SK-N-SH (cell line): ENCODE measurements at regions not wholly inside any gene's neighbourhood (a gene's known extent, or its start where the extent isn't known, plus 50 kb on each side); places are given as distances from the start of the nearest gene placed in this dataset.

Source experiments
- CTCF ChIA-PET: fragments of 300-600, 350-600 bp; formaldehyde crosslinking; extraction: SDS; loops from one replicate; lab custom pipeline; 2021; lab: Yijun Ruan, JAX
- POLR2A ChIA-PET: fragments of 350-600 bp; sonication (Branson Sonifier 250); formaldehyde crosslinking; extraction: SDS; loops from one replicate; lab custom pipeline; 2020; ENCODE audit warnings: antibody characterized with exemption, inconsistent platforms; lab: Yijun Ruan, JAX
- DNase-seq: peaks from one replicate; pipeline ENCODE4 v3.0.0; 2012
- H2AFZ ChIP-seq: fragments of 200-600 bp; sonication (generic); 2 replicates; pipeline ENCODE4 v1.8.1; 2016; ENCODE audit warnings: antibody characterized with exemption, mild to moderate bottlenecking, low read depth
- H3F3A ChIP-seq: fragments of 200-600 bp; sonication (generic); replicated peaks from 2 replicates; pipeline ENCODE3; 2016; ENCODE audit warnings: antibody characterized with exemption, mild to moderate bottlenecking; ENCODE audit not compliant: insufficient read depth
- H3K27ac ChIP-seq, 2 experiments: fragments of 200-500 bp in 1 of 2; fragments of 200-600 bp in 1 of 2; sonication (Bioruptor generic) in 1 of 2; sonication (generic), shearing (Covaris generic) in 1 of 2; 2 replicates each; pipeline versions ENCODE4 v1.5.1 to v1.6.1; 2014 to 2016; ENCODE audit warnings: low read depth in 2 of 2, inconsistent platforms in 1 of 2, low read length in 1 of 2, mild to moderate bottlenecking in 1 of 2, mixed read lengths in 1 of 2
- H3K27me3 ChIP-seq: fragments of 200-600 bp; sonication (generic), shearing (Covaris generic); 2 replicates; pipeline ENCODE4 v1.6.1; 2016; ENCODE audit warnings: mixed run types; ENCODE audit not compliant: insufficient read depth
- H3K36me3 ChIP-seq, 2 experiments: fragments of 200-500 bp in 1 of 2; fragments of 200-600 bp in 1 of 2; sonication (Bioruptor generic) in 1 of 2; sonication (generic) in 1 of 2; replicated peaks in 1 of 2; 2 replicates each; pipeline versions ENCODE3 to v1.5.1; 2014 to 2016; ENCODE audit warnings: low read length in 1 of 2, mild to moderate bottlenecking in 1 of 2; ENCODE audit not compliant: insufficient read depth in 2 of 2, control insufficient read depth in 1 of 2
- H3K4me1 ChIP-seq, 2 experiments: fragments of 200-500 bp in 1 of 2; fragments of 200-600 bp in 1 of 2; sonication (Bioruptor generic) in 1 of 2; sonication (generic), shearing (Covaris generic) in 1 of 2; 2 replicates each; pipeline versions ENCODE4 v1.5.1 to v1.6.1; 2014 to 2016; ENCODE audit warnings: low read depth in 1 of 2, low read length in 1 of 2, mixed run types in 1 of 2; ENCODE audit not compliant: insufficient read depth in 2 of 2, control insufficient read depth in 1 of 2
- H3K4me2 ChIP-seq: fragments of 200-600 bp; sonication (generic), shearing (Covaris generic); 2 replicates; pipeline ENCODE4 v1.6.1; 2017; ENCODE audit warnings: mixed run types
- H3K4me3 ChIP-seq, 2 experiments: fragments of 200-500 bp in 1 of 2; fragments of 200-600 bp in 1 of 2; sonication (Bioruptor generic) in 1 of 2; sonication (generic), shearing (Covaris generic) in 1 of 2; 2 replicates each; pipeline versions ENCODE4 v1.5.1 to v1.8.1; 2014 to 2016; ENCODE audit warnings: low read depth in 2 of 2, inconsistent platforms in 1 of 2, low read length in 1 of 2, mild to moderate bottlenecking in 1 of 2, mixed read lengths in 1 of 2, moderate library complexity in 1 of 2
- H3K79me2 ChIP-seq: fragments of 200-600 bp; sonication (generic); 2 replicates; pipeline ENCODE4 v1.8.1; 2017; ENCODE audit warnings: mild to moderate bottlenecking; ENCODE audit not compliant: insufficient read depth
- H3K9ac ChIP-seq: fragments of 200-600 bp; sonication (generic); 2 replicates; pipeline ENCODE4 v1.6.1; 2017; ENCODE audit warnings: mixed run types
- H3K9me2 ChIP-seq: fragments of 200-600 bp; sonication (generic); 2 replicates; pipeline ENCODE4 v1.6.1; 2017; ENCODE audit warnings: mixed run types
- H3K9me3 ChIP-seq: fragments of 200-600 bp; sonication (generic); 2 replicates; pipeline ENCODE4 v1.6.1; 2017; ENCODE audit warnings: mixed run types, mild to moderate bottlenecking, moderate library complexity
- H4K20me1 ChIP-seq: fragments of 200-600 bp; sonication (generic); 2 replicates; pipeline ENCODE4 v1.6.1; 2017; ENCODE audit warnings: mild to moderate bottlenecking, mixed run types; ENCODE audit not compliant: insufficient read depth
- ELF1 ChIP-seq: IDR thresholded peaks from 2 replicates; pipeline ENCODE4 v1.4.0; 2012
- EZH2phosphoT487 ChIP-seq: fragments of 200-600 bp; sonication (generic); IDR thresholded peaks from 2 replicates; pipeline ENCODE4 v1.6.1; 2017; ENCODE audit warnings: low read depth, mixed run types, mild to moderate bottlenecking, antibody characterized with exemption, moderate library complexity, borderline replicate concordance
- FOXJ3 ChIP-seq: sonication (generic); formaldehyde crosslinking; IDR thresholded peaks from 2 replicates; pipeline ENCODE4 v1.5.1; 2020; ENCODE audit warnings: mild to moderate bottlenecking, missing genetic modification reagents
- GABPA ChIP-seq: IDR thresholded peaks from 2 replicates; pipeline ENCODE4 v1.4.0; 2012; ENCODE audit warnings: low read depth, mild to moderate bottlenecking
- MEF2A ChIP-seq: IDR thresholded peaks from 2 replicates; pipeline ENCODE4 v1.4.0; 2012; ENCODE audit warnings: low read depth, borderline replicate concordance
- MXI1 ChIP-seq: IDR thresholded peaks from 2 replicates; pipeline ENCODE4 v1.6.1; 2012; ENCODE audit warnings: mild to moderate bottlenecking, low read depth, low read length, improper control_type of control experiment
- PBX3 ChIP-seq: IDR thresholded peaks from 2 replicates; pipeline ENCODE4; 2012
- POLR2AphosphoS5 ChIP-seq: IDR thresholded peaks from 2 replicates; pipeline ENCODE4 v1.6.1; 2012; ENCODE audit warnings: low read depth, low read length
- RXRA ChIP-seq: IDR thresholded peaks from 2 replicates; pipeline ENCODE4 v1.4.0; 2012; ENCODE audit warnings: low read depth, mild to moderate bottlenecking, borderline replicate concordance
- SIN3A ChIP-seq: IDR thresholded peaks from 2 replicates; pipeline ENCODE4 v1.6.1; 2012; ENCODE audit warnings: low read depth, mild to moderate bottlenecking, low read length, moderate library complexity, borderline replicate concordance
- SMC3 ChIP-seq: IDR thresholded peaks from 2 replicates; pipeline ENCODE4 v1.6.1; 2012; ENCODE audit warnings: low read depth, low read length, improper control_type of control experiment
- TEAD4 ChIP-seq: IDR thresholded peaks from 2 replicates; pipeline ENCODE4 v1.4.0; 2012; ENCODE audit warnings: mild to moderate bottlenecking, borderline replicate concordance; ENCODE audit not compliant: insufficient read depth
- USF1 ChIP-seq: IDR thresholded peaks from 2 replicates; pipeline ENCODE4 v1.4.0; 2012; ENCODE audit warnings: low read depth, borderline replicate concordance
- YY1 ChIP-seq: IDR thresholded peaks from 2 replicates; pipeline ENCODE4 v1.4.0; 2012; ENCODE audit warnings: low read depth, mild to moderate bottlenecking
- WGBS: methylation state at CpG from one replicate; pipeline ENCODE4 v1.1.6; 2017; ENCODE audit warnings: low lambda C conversion rate; 5-methylcytosine and 5-hydroxymethylcytosine counted together
- TF ChIP-seq, protein P1 (sequence below): fragments of 150-350 bp; IDR thresholded peaks from 2 replicates; pipeline ENCODE4 v1.6.1; 2016; ENCODE audit warnings: mild to moderate bottlenecking, low read depth, low read length
- TF ChIP-seq, protein P2 (sequence below): fragments of 200-600 bp; sonication (generic); IDR thresholded peaks from 2 replicates; pipeline ENCODE4 v1.6.1; 2017; ENCODE audit warnings: antibody characterized with exemption, mild to moderate bottlenecking, moderate library complexity

DNA sequence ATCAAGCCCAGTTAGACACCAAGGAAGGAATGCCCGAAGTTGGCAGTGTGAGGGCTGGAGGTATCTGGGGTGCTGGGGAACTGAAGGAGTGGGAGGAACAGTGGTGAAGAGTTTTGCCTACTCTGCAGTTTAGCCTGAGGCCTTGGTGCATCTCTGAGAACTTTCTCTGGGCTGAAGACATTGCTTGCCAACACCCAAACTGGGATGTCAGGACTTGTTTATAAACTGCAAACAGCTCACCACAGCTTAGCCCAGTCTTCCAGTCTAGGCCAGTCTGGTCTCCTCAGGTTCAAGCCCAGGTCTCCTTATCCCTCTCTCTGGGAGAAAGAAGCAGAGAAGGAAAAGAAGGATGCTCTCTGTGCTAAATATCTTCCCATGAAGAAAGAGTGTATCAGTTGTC lies 68.0 kb upstream of the BOC start:
- WGBS = 61% methylated on average over 1 of the region's 1 CpG
- H2AFZ ChIP-seq = no peak overlapping the region
- no peak for DNase-seq
- POLR2A ChIA-PET = no interaction called here
- H3K27me3 ChIP-seq = no peaks in the 10 kb centered on the region
- H3K79me2 ChIP-seq = no peaks in the 10 kb centered on the region
- no peaks in the 10 kb centered on the region for H3K9me2 ChIP-seq
- no peaks in the 10 kb centered on the region for H3K36me3 ChIP-seq
- no peak overlapping the region for H3K4me3 ChIP-seq
- no peaks in the 10 kb centered on the region for H4K20me1 ChIP-seq
- peaks cover 0 to 16% of the 10 kb centered on the region in 2 experiments; a peak in 2 of 4 replicates for H3K4me1 ChIP-seq
- no peak for TF ChIP-seq USF1
- TF ChIP-seq MXI1 = no peak
- no peak for TF ChIP-seq POLR2AphosphoS5
- no peak for TF ChIP-seq GABPA
- TF ChIP-seq FOXJ3 = no peak
- no peak for TF ChIP-seq EZH2phosphoT487
- no peak for TF ChIP-seq RXRA
- TF ChIP-seq, protein P1, sequence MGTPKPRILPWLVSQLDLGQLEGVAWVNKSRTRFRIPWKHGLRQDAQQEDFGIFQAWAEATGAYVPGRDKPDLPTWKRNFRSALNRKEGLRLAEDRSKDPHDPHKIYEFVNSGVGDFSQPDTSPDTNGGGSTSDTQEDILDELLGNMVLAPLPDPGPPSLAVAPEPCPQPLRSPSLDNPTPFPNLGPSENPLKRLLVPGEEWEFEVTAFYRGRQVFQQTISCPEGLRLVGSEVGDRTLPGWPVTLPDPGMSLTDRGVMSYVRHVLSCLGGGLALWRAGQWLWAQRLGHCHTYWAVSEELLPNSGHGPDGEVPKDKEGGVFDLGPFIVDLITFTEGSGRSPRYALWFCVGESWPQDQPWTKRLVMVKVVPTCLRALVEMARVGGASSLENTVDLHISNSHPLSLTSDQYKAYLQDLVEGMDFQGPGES = no peak
- no peak for TF ChIP-seq YY1
- no peak for TF ChIP-seq ELF1
- TF ChIP-seq PBX3 = no peak
- TF ChIP-seq SIN3A = no peak
- no peak for TF ChIP-seq TEAD4
- TF ChIP-seq, protein P2, sequence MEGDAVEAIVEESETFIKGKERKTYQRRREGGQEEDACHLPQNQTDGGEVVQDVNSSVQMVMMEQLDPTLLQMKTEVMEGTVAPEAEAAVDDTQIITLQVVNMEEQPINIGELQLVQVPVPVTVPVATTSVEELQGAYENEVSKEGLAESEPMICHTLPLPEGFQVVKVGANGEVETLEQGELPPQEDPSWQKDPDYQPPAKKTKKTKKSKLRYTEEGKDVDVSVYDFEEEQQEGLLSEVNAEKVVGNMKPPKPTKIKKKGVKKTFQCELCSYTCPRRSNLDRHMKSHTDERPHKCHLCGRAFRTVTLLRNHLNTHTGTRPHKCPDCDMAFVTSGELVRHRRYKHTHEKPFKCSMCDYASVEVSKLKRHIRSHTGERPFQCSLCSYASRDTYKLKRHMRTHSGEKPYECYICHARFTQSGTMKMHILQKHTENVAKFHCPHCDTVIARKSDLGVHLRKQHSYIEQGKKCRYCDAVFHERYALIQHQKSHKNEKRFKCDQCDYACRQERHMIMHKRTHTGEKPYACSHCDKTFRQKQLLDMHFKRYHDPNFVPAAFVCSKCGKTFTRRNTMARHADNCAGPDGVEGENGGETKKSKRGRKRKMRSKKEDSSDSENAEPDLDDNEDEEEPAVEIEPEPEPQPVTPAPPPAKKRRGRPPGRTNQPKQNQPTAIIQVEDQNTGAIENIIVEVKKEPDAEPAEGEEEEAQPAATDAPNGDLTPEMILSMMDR = no peak
- no peak for TF ChIP-seq MEF2A
- no peak for TF ChIP-seq SMC3
- TF ChIP-seq, all 33 proteins: peak for 0
- Histone ChIP-seq H3K9ac (no peak overlapping the region), H3F3A (no peaks in the 10 kb centered on the region), H3K27ac (no peak overlapping the region), H3K4me2 (no peak overlapping the region), H3K9me3 (no peaks in the 10 kb centered on the region)
- CTCF ChIA-PET = interaction anchor here (0.6 to 2.7 kb wide), 2 partner anchors 71 to 145 kb away, joined by 3 to 10 read pairs; no protein-coding TSS in a partner anchor
